Hepatocyte (in vitro differentiated cells): ENCODE measurements at regions not wholly inside any gene's neighbourhood (a gene's known extent, or its start where the extent isn't known, plus 50 kb on each side); places are given as distances from the start of the nearest gene placed in this dataset.

ENCODE experiments used
- CTCF ChIP-seq: fragments of 200-600 bp; sonication (generic); IDR thresholded peaks from 2 replicates; pipeline ENCODE4 v1.5.1; 2016; ENCODE audit warnings: antibody characterized with exemption, mild to moderate bottlenecking; ENCODE audit not compliant: poor library complexity
- EZH2 ChIP-seq: fragments of 200-600 bp; sonication (generic); IDR thresholded peaks from 2 replicates; pipeline ENCODE4 v1.6.1; 2016; ENCODE audit warnings: antibody characterized with exemption, mild to moderate bottlenecking, borderline replicate concordance
- EZH2phosphoT487 ChIP-seq: fragments of 200-600 bp; sonication (generic); IDR thresholded peaks from one replicate; pipeline ENCODE4 v1.6.1; 2018; ENCODE audit warnings: antibody characterized with exemption, mild to moderate bottlenecking, low read depth, moderate library complexity; ENCODE audit not compliant: unreplicated experiment, severe bottlenecking

DNA sequence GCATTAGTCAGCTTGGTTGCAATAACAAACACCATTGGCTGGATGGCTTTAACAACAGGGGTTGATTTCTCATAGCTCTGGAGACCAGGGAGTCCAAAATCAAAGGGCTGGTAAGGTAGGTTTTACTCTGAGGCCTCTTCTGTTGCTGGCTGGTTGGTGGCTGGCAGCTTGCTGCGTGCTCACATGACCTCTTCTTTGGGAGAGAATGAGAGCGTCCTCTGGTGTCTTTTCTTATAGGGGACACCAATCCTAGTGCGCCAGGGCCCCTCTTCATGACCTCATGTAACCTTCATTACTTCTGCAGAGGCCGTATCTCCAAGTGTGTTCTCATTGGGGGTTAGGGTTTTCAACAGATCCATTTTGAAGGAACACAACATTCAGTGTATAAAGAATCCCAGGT is 1308.3 kb downstream of the TBC1D22A start:
- TF ChIP-seq CTCF (no peak), EZH2 (no peak), EZH2phosphoT487 (no peak)
